Psoas muscle (tissue), 7 donors: ENCODE measurements at regions not wholly inside any gene's neighbourhood (a gene's known extent, or its start where the extent isn't known, plus 50 kb on each side); places are given as distances from the start of the nearest gene placed in this dataset.

Source experiments
- ATAC-seq, 4 donors: fragments of 200-7000 bp; cut with Tn5 transposase; one replicate each; pipeline ENCODE4 v1.9.1; 2020; ENCODE audit warnings: moderate library complexity in 3 of 4, mild to moderate bottlenecking in 2 of 4
- DNase-seq, 2 donors: peaks; one replicate each; pipeline ENCODE4 v3.0.0-alpha.2; 2020
- H3K27ac ChIP-seq: fragments of 200-600 bp; one replicate; pipeline ENCODE4 v1.8.0; 2022
- H3K27me3 ChIP-seq, 3 donors: fragments of 200-600 bp in 1 of 3; one replicate each; pipeline versions ENCODE4 v1.6.1 to v1.8.0; 2013 to 2022; ENCODE audit warnings: low read length in 2 of 3, mild to moderate bottlenecking in 2 of 3, moderate library complexity in 1 of 3; ENCODE audit not compliant: insufficient read depth in 3 of 3
- H3K36me3 ChIP-seq, 2 donors: fragments of 200-600 bp in 1 of 2; one replicate each; pipeline versions ENCODE4 v1.6.1 to v1.8.0; 2013 to 2022; ENCODE audit warnings: low read depth in 1 of 2, mild to moderate bottlenecking in 1 of 2, moderate library complexity in 1 of 2; ENCODE audit not compliant: insufficient read depth in 1 of 2
- H3K4me1 ChIP-seq: fragments of 200-600 bp; one replicate; pipeline ENCODE4 v1.8.0; 2022
- H3K4me3 ChIP-seq: fragments of 200-600 bp; one replicate; pipeline ENCODE4 v1.8.0; 2022; ENCODE audit warnings: mild to moderate bottlenecking
- H3K9me3 ChIP-seq: fragments of 200-600 bp; one replicate; pipeline ENCODE4 v1.8.0; 2022
- WGBS, 3 donors: extraction: QIAGEN DNeasy Blood & Tissue Kit; methylation state at CpG; one replicate each; pipeline versions ENCODE4 v1.1.6 to v1.1.7; 2013; 5-methylcytosine and 5-hydroxymethylcytosine counted together
- intact Hi-C, 2 donors: fragments of 100-400 bp; cut with DNase I; formaldehyde crosslinking; loops; one replicate each; pipeline versions ENCODE4 v1.11.0 to v1.14.2; 2022
- TF ChIP-seq, protein P1 (sequence below): fragments of 200-600 bp; IDR thresholded peaks from one replicate; pipeline ENCODE4 v1.8.0; 2022; ENCODE audit warnings: antibody characterized with exemption
- donor health status: healthy with polysubstance abuse.
- donor health status: DM: no; HTN: no; CAD: no; lungs with moderate emphysema.
- donor health status: Bipolar disorder and iron deficiency.
- donor health status: healthy.
- donor health status: DM: yes; HTN: yes; CAD: no.
- donor health status: DM: no; HTN: no; CAD: no.
- donor health status: DM: yes; HTN: yes; CAD: no.

DNA sequence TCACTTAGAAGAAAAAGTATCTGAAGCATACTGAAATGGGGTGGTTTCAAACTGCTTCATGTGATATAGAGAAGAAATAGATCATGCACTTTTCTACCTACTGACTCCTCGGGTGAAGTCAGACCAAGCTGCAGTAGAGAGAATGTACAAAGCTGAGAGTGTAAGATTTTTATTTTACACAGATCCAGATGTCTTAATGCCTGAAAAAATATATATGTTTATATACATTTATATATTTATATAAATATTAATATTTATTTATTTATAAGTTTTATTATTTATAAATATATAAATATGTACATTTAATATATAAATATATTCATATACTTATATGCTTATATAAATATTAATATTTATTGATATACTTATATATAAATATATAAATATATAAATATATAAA is 171.9 kb upstream of the SPOCK3 start:
- intact Hi-C loops: no loop called here
- H3K9me3 ChIP-seq: no peaks in the 10 kb centered on the region
- DNase-seq (no peak), ATAC-seq (no peak)
- whole genome bisulfite sequencing, 3 donors: 94 to 97% (median 96%) methylated on average over 1 of the region's 1 CpG
- no peaks in the 10 kb centered on the region for H3K4me1 ChIP-seq
- no peaks in the 10 kb centered on the region for H3K36me3 ChIP-seq
- no peak overlapping the region for H3K27ac ChIP-seq
- no peaks in the 10 kb centered on the region for H3K27me3 ChIP-seq
- TF ChIP-seq, protein P1, sequence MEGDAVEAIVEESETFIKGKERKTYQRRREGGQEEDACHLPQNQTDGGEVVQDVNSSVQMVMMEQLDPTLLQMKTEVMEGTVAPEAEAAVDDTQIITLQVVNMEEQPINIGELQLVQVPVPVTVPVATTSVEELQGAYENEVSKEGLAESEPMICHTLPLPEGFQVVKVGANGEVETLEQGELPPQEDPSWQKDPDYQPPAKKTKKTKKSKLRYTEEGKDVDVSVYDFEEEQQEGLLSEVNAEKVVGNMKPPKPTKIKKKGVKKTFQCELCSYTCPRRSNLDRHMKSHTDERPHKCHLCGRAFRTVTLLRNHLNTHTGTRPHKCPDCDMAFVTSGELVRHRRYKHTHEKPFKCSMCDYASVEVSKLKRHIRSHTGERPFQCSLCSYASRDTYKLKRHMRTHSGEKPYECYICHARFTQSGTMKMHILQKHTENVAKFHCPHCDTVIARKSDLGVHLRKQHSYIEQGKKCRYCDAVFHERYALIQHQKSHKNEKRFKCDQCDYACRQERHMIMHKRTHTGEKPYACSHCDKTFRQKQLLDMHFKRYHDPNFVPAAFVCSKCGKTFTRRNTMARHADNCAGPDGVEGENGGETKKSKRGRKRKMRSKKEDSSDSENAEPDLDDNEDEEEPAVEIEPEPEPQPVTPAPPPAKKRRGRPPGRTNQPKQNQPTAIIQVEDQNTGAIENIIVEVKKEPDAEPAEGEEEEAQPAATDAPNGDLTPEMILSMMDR: no peak
- H3K4me3 ChIP-seq: no peak overlapping the region

DNA sequence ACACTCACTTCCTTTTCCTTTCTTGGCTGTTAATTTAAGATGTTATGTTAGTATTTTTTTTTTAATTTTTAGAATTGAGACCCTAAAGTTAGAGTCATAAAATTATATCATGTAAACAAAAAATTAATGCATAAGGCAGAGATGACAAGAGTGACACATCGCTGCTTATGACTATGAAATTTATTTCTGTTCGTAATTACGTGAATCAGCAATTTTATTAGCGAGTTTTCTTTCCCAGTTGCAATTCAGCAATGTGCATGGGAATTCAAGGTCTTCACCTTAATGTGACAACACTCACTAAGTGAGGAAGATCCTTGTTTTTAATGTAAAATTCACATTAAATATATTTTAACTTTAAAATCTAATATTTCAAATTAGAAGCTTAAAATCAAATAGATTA is 181.2 kb upstream of the SPOCK3 start:
- no peak for ATAC-seq

GRCh38 chr4:167419468-167420140 is 185.3 kb upstream of the SPOCK3 start:
- ATAC-seq: no peak
- H3K4me1 ChIP-seq: no peaks in the 10 kb centered on the region
- whole genome bisulfite sequencing, 3 donors: 68 to 80% (median 74%) methylated on average over 3 of the region's 3 CpGs
- no peak overlapping the region for H3K4me3 ChIP-seq
- intact Hi-C loops: no loop called here
- H3K9me3 ChIP-seq: no peaks in the 10 kb centered on the region
- H3K36me3 ChIP-seq: no peaks in the 10 kb centered on the region
- DNase-seq: no peak
- no peaks in the 10 kb centered on the region for H3K27me3 ChIP-seq
- no peak overlapping the region for H3K27ac ChIP-seq
- TF ChIP-seq, protein P1: no peak

More for the DNA sequence above, 181.2 kb upstream of the SPOCK3 start:
- Histone ChIP-seq H3K4me1 (no peaks in the 10 kb centered on the region), H3K27me3 (no peaks in the 10 kb centered on the region), H3K9me3 (no peaks in the 10 kb centered on the region), H3K36me3 (no peaks in the 10 kb centered on the region), H3K27ac (no peak overlapping the region), H3K4me3 (no peak overlapping the region)
- TF ChIP-seq, protein P1: no peak
- intact Hi-C loops: no loop called here
- DNase-seq: no peak
- WGBS, 3 donors: 91 to 93% (median 91%) methylated on average over 4 of the region's 4 CpGs

DNA sequence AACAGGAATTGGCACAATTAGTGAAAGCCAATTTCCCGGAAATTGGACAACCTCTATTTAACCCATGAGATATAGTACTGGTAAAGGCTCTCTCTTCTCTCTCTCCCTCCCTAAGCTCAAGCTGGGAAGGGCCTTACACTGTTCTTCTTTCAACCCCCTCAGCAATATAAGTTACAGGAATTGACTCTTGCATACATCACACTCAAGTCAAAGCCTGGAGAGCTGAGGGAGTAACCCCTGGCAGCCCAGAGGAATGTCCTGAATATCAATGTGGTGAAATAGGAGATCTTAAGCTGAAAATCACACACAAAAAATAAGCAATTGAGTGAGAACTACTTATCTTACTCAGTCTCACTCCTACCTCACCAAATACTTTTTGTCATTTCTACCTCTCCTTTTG is 186.9 kb upstream of the SPOCK3 start:
- no peak overlapping the region for H3K4me3 ChIP-seq
- H3K36me3 ChIP-seq: no peaks in the 10 kb centered on the region
- ATAC-seq (no peak), DNase-seq (no peak)
- no peaks in the 10 kb centered on the region for H3K27me3 ChIP-seq
- 4 to 15% (median 6%) methylated on average over 1 of the region's 1 CpG for WGBS, 3 donors
- intact Hi-C loops: no loop called here
- no peaks in the 10 kb centered on the region for H3K9me3 ChIP-seq
- TF ChIP-seq, protein P1: no peak
- no peaks in the 10 kb centered on the region for H3K4me1 ChIP-seq
- H3K27ac ChIP-seq: no peak overlapping the region
